Nephron progenitor cell (in vitro differentiated cells): ENCODE measurements at regions not wholly inside any gene's neighbourhood (a gene's known extent, or its start where the extent isn't known, plus 50 kb on each side); places are given as distances from the start of the nearest gene placed in this dataset.

ENCODE experiments used
- DNase-seq: peaks from one replicate; pipeline ENCODE4 v3.0.0; 2021
- H3K27ac Mint-ChIP-seq: 2 replicates; pipeline ENCODE4 v1.8.0; 2021; ENCODE audit warnings: mild to moderate bottlenecking, moderate library complexity, mixed read lengths
- H3K27me3 Mint-ChIP-seq: 2 replicates; pipeline ENCODE4 v1.8.0; 2021; ENCODE audit warnings: mild to moderate bottlenecking, low read depth, mixed read lengths; ENCODE audit not compliant: poor library complexity
- H3K36me3 Mint-ChIP-seq: 2 replicates; pipeline ENCODE4 v1.8.0; 2021; ENCODE audit warnings: low read depth, mixed read lengths
- H3K4me1 Mint-ChIP-seq: 2 replicates; pipeline ENCODE4 v1.8.0; 2021; ENCODE audit warnings: mixed read lengths
- H3K4me3 Mint-ChIP-seq: 2 replicates; pipeline ENCODE4 v1.8.0; 2021; ENCODE audit warnings: mild to moderate bottlenecking, moderate library complexity, mixed read lengths
- H3K9me3 Mint-ChIP-seq: 2 replicates; pipeline ENCODE4 v1.8.0; 2021; ENCODE audit warnings: mild to moderate bottlenecking, moderate library complexity, mixed read lengths
- CTCF ChIP-seq: fragments of 200-600 bp; sonication (generic); IDR thresholded peaks from 2 replicates; pipeline ENCODE4 v1.5.0; 2021; ENCODE audit warnings: antibody characterized with exemption

- no peak for TF ChIP-seq CTCF
- H3K4me3 Mint-ChIP-seq = no peak overlapping the region
Measured at GRCh38 chr3:53956586-53956985, 64.9 kb upstream of the SELENOK start.

GRCh38 chr3:53949541-53949940 is 57.9 kb upstream of the SELENOK start:
- peaks cover 7% of the 10 kb centered on the region for H3K27me3 Mint-ChIP-seq
- H3K4me3 Mint-ChIP-seq = no peak overlapping the region
- no peak overlapping the region for H3K27ac Mint-ChIP-seq
- no peak for TF ChIP-seq CTCF
- peaks cover 34% of the 10 kb centered on the region for H3K9me3 Mint-ChIP-seq
- H3K4me1 Mint-ChIP-seq = no peaks in the 10 kb centered on the region
- H3K36me3 Mint-ChIP-seq = peaks cover 9% of the 10 kb centered on the region
- DNase-seq = no peak

More at GRCh38 chr3:53956586-53956985, 64.9 kb upstream of the SELENOK start:
- Mint-ChIP-seq H3K27me3 (no peaks in the 10 kb centered on the region), H3K27ac (no peak overlapping the region), H3K36me3 (no peaks in the 10 kb centered on the region), H3K4me1 (no peaks in the 10 kb centered on the region), H3K9me3 (peaks cover 16% of the 10 kb centered on the region)
- no peak for DNase-seq

GRCh38 chr3:53948174-53948573 is 56.5 kb upstream of the SELENOK start:
- no peak for TF ChIP-seq CTCF
- Mint-ChIP-seq H3K27ac (no peak overlapping the region), H3K4me1 (no peaks in the 10 kb centered on the region), H3K9me3 (peaks cover 34% of the 10 kb centered on the region), H3K27me3 (peaks cover 7% of the 10 kb centered on the region), H3K36me3 (peaks cover 9% of the 10 kb centered on the region), H3K4me3 (no peak overlapping the region)
- DNase-seq = no peak

- H3K36me3 Mint-ChIP-seq = peaks cover 9% of the 10 kb centered on the region
- DNase-seq = no peak
- H3K27ac Mint-ChIP-seq = no peak overlapping the region
- H3K4me1 Mint-ChIP-seq = peaks cover 16% of the 10 kb centered on the region
- peaks cover 30% of the 10 kb centered on the region for H3K9me3 Mint-ChIP-seq
- TF ChIP-seq CTCF = no peak
- H3K4me3 Mint-ChIP-seq = no peak overlapping the region
- peaks cover 4% of the 10 kb centered on the region for H3K27me3 Mint-ChIP-seq
Measured at GRCh38 chr3:53944028-53944427, 52.4 kb upstream of the SELENOK start.

GRCh38 chr3:53941950-53942349 is 50.3 kb upstream of the SELENOK start:
- Mint-ChIP-seq H3K4me1 (peaks cover 33% of the 10 kb centered on the region), H3K9me3 (peaks cover 15% of the 10 kb centered on the region), H3K36me3 (peaks cover 9% of the 10 kb centered on the region), H3K27ac (no peak overlapping the region), H3K27me3 (peaks cover 4% of the 10 kb centered on the region), H3K4me3 (no peak overlapping the region)
- TF ChIP-seq CTCF = peak; percentile 14
- DNase-seq = no peak
